NT2/D1 (cell line): ENCODE measurements at regions not wholly inside any gene's neighbourhood (a gene's known extent, or its start where the extent isn't known, plus 50 kb on each side); places are given as distances from the start of the nearest gene placed in this dataset.

ENCODE experiments used
- YY1 ChIP-seq: IDR thresholded peaks from 2 replicates; pipeline ENCODE4 v1.6.1; 2011; ENCODE audit not compliant: insufficient read length, insufficient read depth
- ZNF274 ChIP-seq: IDR thresholded peaks from 2 replicates; pipeline ENCODE4 v1.6.1; 2011; ENCODE audit warnings: mild to moderate bottlenecking, low read depth, low read length

DNA sequence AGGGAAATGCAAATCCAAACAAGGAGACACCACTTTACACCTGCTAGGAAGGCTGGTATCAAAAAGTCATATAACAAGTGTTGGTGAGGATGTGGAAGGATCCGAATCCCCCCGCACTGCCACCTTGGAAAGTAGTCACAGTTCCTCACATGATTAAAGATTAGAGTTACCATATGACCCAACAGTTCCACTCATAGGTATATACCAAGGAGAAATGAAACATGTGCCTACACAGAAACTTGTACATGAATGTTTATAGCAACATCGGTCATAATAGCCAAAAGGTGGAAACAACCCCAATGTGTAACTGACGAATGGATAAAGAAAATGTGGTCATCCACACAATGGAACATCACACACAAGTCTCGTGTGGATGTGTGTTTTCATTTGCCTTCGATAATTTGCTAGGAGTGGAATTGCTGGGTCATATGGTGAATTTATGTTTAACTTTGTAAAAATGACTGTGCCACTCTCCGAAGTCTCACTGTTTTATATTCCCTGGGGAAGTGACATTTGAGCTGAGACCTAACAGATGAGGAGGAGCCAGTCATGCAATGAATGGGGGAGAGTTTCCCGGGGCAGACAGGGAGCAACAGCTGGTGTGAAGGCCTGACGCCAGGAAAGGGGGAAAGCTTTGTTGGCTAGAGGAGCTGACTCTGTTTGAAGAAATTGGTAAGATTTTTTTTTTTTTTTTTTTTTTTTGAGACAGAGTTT lies 125.9 kb upstream of the MLN start:
- TF ChIP-seq ZNF274 (no peak), YY1 (no peak)
